ENCODE measurements at regions not wholly inside any gene's neighbourhood (a gene's known extent, or its start where the extent isn't known, plus 50 kb on each side); places are given as distances from the start of the nearest gene placed in this dataset.

GRCh38 chr17:77542011-77542410 is 401.2 kb downstream of the SEC14L1 start:
- TF ChIP-seq CTCF (IDR thresholded peaks at IDR 0.05), result no peak
- no peak for TF ChIP-seq POLR2A (IDR thresholded peaks at IDR 0.05)

Measured in transverse colon (tissue), 3 donors.